Breast epithelium (tissue), 3 donors: ENCODE measurements at regions not wholly inside any gene's neighbourhood (a gene's known extent, or its start where the extent isn't known, plus 50 kb on each side); places are given as distances from the start of the nearest gene placed in this dataset.

Source experiments
- POLR2A ChIP-seq: fragments of 450-650 bp; IDR thresholded peaks from one replicate; pipeline ENCODE4 v1.6.1; 2016; ENCODE audit warnings: antibody characterized with exemption, mild to moderate bottlenecking, moderate library complexity
- POLR2AphosphoS5 ChIP-seq, 3 donors: sonication (generic); formaldehyde crosslinking; IDR thresholded peaks; one replicate each; pipeline ENCODE4 v1.6.1; 2017; ENCODE audit warnings: antibody characterized with exemption in 3 of 3
- TF ChIP-seq, protein P1 (sequence below), 3 donors: fragments of 450-650 bp; IDR thresholded peaks; one replicate each; pipeline ENCODE4 v1.5.1; 2016 to 2017; ENCODE audit warnings: antibody characterized with exemption in 3 of 3, mild to moderate bottlenecking in 3 of 3, moderate library complexity in 3 of 3

DNA sequence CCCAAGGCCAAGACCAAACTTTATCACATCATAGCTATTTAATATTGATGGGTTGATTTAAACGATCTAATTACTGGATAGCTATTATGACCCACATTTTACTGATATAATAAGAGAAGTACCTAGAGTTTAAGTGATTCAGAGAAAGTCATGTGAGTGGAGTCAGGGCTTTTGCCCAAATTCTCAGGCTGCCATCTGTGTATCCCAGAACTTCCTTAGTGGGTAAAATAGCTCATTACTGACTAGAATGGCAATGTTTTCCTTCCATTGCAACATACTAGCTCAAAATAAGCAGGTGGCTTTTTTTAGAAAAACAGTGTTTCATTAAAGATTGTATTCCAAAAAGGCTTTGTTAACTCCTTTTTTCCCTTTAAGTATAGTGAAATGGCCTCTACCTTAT is 113.9 kb upstream of the MAF start:
- TF ChIP-seq POLR2AphosphoS5 (IDR thresholded peaks at IDR 0.05) (no peak), POLR2A (no peak)
- TF ChIP-seq, protein P1, sequence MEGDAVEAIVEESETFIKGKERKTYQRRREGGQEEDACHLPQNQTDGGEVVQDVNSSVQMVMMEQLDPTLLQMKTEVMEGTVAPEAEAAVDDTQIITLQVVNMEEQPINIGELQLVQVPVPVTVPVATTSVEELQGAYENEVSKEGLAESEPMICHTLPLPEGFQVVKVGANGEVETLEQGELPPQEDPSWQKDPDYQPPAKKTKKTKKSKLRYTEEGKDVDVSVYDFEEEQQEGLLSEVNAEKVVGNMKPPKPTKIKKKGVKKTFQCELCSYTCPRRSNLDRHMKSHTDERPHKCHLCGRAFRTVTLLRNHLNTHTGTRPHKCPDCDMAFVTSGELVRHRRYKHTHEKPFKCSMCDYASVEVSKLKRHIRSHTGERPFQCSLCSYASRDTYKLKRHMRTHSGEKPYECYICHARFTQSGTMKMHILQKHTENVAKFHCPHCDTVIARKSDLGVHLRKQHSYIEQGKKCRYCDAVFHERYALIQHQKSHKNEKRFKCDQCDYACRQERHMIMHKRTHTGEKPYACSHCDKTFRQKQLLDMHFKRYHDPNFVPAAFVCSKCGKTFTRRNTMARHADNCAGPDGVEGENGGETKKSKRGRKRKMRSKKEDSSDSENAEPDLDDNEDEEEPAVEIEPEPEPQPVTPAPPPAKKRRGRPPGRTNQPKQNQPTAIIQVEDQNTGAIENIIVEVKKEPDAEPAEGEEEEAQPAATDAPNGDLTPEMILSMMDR (IDR thresholded peaks at IDR 0.05), result no peak
